GM12864 (cell line): ENCODE measurements at regions not wholly inside any gene's neighbourhood (a gene's known extent, or its start where the extent isn't known, plus 50 kb on each side); places are given as distances from the start of the nearest gene placed in this dataset.

Experiments
- DNase-seq: peaks from one replicate; pipeline ENCODE4 v3.0.0-alpha.2; 2011; ENCODE audit warnings: low read depth
- H3K4me3 ChIP-seq: 2 replicates; pipeline ENCODE4 v1.5.1; 2011; ENCODE audit warnings: mild to moderate bottlenecking, low read depth, low read length, control low read depth
- TF ChIP-seq, protein P1 (sequence below): IDR thresholded peaks from 2 replicates; pipeline ENCODE4 v1.5.1; 2011; ENCODE audit warnings: low read depth, mild to moderate bottlenecking, moderate library complexity, low read length, control low read depth, inconsistent platforms; ENCODE audit errors: missing control alignments

DNA sequence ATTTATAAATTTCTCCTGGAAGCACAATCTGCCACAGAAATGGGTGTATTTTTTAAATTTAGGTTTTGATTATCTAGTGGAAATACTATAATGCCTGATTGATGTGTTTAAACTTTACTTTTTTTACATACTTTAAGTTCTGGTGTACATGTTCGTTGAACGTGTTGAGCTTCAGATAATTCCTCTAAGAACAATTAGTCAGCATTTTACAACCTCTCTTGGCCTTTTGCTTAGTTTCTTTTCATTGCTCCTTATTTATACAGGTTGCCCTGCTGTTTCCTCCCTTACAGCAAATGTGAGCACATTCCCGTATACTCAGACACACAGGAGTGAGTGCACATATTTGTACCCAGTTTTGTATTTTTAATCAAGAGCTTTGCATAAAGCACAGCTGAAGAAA is 1038.9 kb downstream of the BRINP3 start:
- no peak for DNase-seq
- TF ChIP-seq, protein P1, sequence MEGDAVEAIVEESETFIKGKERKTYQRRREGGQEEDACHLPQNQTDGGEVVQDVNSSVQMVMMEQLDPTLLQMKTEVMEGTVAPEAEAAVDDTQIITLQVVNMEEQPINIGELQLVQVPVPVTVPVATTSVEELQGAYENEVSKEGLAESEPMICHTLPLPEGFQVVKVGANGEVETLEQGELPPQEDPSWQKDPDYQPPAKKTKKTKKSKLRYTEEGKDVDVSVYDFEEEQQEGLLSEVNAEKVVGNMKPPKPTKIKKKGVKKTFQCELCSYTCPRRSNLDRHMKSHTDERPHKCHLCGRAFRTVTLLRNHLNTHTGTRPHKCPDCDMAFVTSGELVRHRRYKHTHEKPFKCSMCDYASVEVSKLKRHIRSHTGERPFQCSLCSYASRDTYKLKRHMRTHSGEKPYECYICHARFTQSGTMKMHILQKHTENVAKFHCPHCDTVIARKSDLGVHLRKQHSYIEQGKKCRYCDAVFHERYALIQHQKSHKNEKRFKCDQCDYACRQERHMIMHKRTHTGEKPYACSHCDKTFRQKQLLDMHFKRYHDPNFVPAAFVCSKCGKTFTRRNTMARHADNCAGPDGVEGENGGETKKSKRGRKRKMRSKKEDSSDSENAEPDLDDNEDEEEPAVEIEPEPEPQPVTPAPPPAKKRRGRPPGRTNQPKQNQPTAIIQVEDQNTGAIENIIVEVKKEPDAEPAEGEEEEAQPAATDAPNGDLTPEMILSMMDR = no peak

DNA sequence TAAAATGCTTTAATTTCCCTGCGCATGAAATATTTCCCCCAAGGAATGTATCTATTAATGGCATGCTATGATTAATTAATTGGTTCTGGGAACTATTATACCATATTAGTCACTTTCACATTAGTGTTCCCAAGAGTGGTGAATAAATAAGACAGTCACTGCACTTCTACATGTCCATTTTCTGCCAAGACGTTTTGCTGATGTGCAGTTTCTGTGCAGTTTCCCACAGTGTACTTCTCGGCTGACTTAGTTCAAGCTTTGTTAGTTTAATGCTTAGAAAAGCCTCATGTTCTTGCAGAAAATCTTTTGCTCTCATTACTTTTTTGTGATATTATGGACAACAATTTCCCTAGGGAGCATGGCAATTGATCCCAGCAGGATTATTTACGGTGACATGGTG is 1014.5 kb downstream of the BRINP3 start:
- no peak for DNase-seq
- no peak overlapping the region for H3K4me3 ChIP-seq
- TF ChIP-seq, protein P1 = no peak

More for the DNA sequence above, 1038.9 kb downstream of the BRINP3 start:
- H3K4me3 ChIP-seq = no peak overlapping the region

DNA sequence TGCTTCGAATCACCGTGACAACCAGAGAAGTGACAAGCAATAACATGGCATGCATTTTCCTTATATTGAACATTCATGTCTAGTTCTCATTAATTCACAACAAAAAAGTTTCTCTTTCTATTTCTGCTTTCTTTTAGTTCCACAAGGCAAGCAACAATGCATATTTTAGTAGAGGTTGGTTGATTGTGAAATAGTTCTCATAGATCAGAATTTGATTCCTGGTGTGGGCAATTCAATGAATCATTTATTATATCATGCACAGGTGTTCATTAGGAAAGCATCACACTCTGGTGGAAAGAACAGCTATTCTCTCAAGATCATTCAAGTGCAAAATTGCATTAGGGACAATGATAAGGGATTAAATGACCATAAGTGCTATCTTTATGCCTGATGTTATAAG is 980.9 kb downstream of the BRINP3 start:
- TF ChIP-seq, protein P1 = no peak
- DNase-seq = no peak
- no peak overlapping the region for H3K4me3 ChIP-seq

DNA sequence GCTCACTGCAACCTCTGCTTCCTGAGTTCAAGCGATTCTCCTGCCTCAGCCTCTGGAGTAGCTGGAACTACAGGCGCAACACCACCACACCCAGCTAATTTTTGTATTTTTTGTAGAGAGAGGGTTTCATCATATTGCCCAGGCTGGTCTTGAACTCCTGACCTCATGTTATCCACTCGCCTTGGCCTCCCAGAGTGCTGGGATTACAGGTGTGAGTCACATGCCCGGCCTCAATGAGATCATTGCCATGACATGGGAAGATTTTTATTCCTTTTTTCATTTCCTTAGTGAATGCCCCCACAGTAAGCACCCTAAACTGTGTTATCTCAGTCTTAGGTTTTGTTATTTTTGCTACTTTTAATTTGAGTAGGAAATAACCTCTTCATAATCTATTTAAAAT is 977.9 kb downstream of the BRINP3 start:
- no peak for DNase-seq
- no peak overlapping the region for H3K4me3 ChIP-seq
- TF ChIP-seq, protein P1 = no peak

DNA sequence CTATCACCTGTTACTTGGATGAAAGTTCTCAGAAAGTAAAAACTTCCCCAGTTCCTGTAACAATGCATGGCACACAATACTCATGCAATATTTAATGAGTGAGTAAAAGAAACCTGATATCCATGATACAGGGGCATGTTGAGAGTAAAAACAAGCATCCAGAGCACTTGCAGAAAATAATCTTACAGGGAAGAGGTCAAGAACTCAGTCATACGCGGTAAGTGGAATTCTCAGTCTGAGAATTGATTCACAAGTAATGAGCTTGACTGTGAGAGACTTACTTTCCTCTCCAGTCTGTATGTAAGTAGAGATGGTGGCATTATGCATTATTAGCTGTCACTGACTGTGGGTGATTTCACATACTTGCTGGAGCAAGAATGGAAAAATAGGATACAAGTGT is 976.9 kb downstream of the BRINP3 start:
- H3K4me3 ChIP-seq = no peak overlapping the region
- DNase-seq = no peak
- TF ChIP-seq, protein P1 = no peak

DNA sequence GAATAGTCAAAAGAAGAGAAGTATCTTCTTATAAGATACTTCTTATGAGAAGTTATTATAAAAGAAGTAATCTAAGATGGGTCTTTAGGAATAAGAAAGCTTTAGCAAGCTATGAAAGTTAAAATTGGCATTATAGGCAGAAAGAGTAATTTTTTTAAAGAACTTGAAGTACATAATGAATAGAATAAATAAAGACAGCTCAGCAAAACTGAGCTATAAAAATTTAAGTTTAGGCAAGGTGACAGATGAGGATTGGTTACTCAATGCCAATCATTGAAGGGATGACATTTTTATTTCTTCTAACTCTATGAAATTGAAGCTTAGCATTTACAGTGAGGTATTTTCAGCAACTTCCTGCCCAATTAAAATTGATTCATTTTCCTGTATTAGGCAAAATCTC is 966.8 kb downstream of the BRINP3 start:
- TF ChIP-seq, protein P1 = no peak

DNA sequence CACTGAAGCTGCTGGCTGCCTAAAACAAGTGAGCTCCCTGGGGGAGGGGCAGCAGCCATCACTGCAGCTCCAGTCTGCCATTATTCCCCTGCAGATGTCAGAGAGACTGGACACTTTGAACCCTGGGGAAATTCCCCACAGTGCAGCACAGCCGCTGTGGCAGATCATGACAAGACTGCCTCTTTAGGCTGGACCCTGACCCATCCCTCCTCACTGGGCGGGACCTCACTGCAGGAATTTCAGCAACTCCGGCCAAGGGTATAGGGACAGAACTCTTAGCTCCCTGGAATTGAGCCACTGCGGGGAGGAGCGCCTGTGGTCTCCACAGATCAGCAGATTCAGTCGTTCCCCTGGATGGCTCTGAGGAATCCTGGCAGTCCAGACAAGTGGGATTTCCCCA is 964.6 kb downstream of the BRINP3 start:
- no peak overlapping the region for H3K4me3 ChIP-seq
- DNase-seq = no peak
- TF ChIP-seq, protein P1 = no peak

More for the DNA sequence above, 966.8 kb downstream of the BRINP3 start:
- H3K4me3 ChIP-seq = no peak overlapping the region
- DNase-seq = no peak
